Left ventricle myocardium inferior (tissue), 1 donor: ENCODE measurements at regions not wholly inside any gene's neighbourhood (a gene's known extent, or its start where the extent isn't known, plus 50 kb on each side); places are given as distances from the start of the nearest gene placed in this dataset.
A peak's percentile ranks its signal among the peaks of the same experiment; 100 is the strongest.

ENCODE experiments used
- DNase-seq: peaks from one replicate; pipeline ENCODE4 v3.0.0-alpha.2; 2020
- H3K27ac ChIP-seq: fragments of 200-600 bp; replicated peaks from 2 replicates; pipeline ENCODE4 v1.8.0; 2021
- H3K27me3 ChIP-seq: fragments of 200-600 bp; 2 replicates; pipeline ENCODE4 v1.8.0; 2021; ENCODE audit warnings: low read depth
- H3K36me3 ChIP-seq: fragments of 200-600 bp; 2 replicates; pipeline ENCODE4 v1.8.0; 2021
- H3K4me1 ChIP-seq: fragments of 200-600 bp; 2 replicates; pipeline ENCODE4 v1.8.0; 2021
- H3K4me3 ChIP-seq: fragments of 200-600 bp; 2 replicates; pipeline ENCODE4 v1.8.0; 2021; ENCODE audit warnings: mild to moderate bottlenecking, moderate library complexity
- H3K9me3 ChIP-seq: fragments of 200-600 bp; replicated peaks from 2 replicates; pipeline ENCODE4 v1.8.0; 2021
- intact Hi-C: fragments of 100-400 bp; cut with micrococcal nuclease; formaldehyde crosslinking; loops from one replicate; pipeline ENCODE4 v1.11.0; 2022
- TF ChIP-seq, protein P1 (sequence below): fragments of 200-600 bp; IDR thresholded peaks from 2 replicates; pipeline ENCODE4 v1.8.0; 2021; ENCODE audit warnings: antibody characterized with exemption, mild to moderate bottlenecking, borderline replicate concordance
- donor health status: DM: no; HTN: yes; CAD: no; lungs with severe emphysema.

DNA sequence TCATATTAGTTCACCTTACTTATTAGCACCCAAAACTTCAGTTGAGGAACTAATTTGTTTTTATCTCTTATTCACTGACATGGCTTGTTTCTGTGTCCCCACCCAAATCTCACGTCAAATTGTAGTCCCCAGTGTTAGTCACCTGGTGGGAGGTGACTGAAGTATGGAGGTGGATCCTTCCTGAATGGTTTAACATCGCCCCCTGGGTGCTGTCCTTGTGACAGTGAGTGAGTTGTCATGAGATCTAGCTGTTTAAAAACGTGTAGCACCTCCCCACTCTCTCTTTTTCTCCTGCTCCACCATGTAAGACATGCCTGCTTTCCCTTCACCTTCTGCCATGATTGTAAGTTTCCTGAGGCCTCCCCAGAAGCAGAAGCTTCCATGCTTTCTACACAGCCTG, 75.0 kb upstream of the HECTD2 start:
- Histone ChIP-seq H3K36me3 (no peaks in the 10 kb centered on the region), H3K4me3 (no peak overlapping the region), H3K27me3 (no peaks in the 10 kb centered on the region), H3K27ac (no peak overlapping the region), H3K4me1 (no peaks in the 10 kb centered on the region), H3K9me3 (no peaks in the 10 kb centered on the region)
- intact Hi-C loops, result no loop called here
- no peak for DNase-seq
- TF ChIP-seq, protein P1, sequence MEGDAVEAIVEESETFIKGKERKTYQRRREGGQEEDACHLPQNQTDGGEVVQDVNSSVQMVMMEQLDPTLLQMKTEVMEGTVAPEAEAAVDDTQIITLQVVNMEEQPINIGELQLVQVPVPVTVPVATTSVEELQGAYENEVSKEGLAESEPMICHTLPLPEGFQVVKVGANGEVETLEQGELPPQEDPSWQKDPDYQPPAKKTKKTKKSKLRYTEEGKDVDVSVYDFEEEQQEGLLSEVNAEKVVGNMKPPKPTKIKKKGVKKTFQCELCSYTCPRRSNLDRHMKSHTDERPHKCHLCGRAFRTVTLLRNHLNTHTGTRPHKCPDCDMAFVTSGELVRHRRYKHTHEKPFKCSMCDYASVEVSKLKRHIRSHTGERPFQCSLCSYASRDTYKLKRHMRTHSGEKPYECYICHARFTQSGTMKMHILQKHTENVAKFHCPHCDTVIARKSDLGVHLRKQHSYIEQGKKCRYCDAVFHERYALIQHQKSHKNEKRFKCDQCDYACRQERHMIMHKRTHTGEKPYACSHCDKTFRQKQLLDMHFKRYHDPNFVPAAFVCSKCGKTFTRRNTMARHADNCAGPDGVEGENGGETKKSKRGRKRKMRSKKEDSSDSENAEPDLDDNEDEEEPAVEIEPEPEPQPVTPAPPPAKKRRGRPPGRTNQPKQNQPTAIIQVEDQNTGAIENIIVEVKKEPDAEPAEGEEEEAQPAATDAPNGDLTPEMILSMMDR, result no peak

DNA sequence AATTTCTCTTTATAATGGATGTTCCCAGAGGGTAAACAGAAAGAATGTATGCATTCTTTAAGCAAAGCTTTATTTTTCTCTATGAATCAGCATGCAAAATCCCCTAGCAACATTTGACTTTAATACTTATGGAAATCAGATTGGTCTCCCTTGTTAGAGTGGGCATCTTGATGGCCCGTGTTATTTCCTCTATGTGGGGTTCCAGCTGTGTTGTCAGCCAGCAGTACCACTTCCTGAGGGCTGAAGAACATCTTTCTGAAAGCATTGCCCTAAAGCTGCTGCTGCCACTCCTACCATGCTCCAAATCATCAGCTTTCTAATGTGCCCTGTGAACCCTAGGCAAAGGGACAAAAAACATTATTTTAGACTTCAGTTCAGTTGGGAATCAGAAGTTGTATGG, 70.4 kb upstream of the HECTD2 start:
- no peak for DNase-seq
- Histone ChIP-seq H3K27ac (no peak overlapping the region), H3K4me1 (peaks cover 16% of the 10 kb centered on the region), H3K27me3 (no peaks in the 10 kb centered on the region), H3K4me3 (no peak overlapping the region), H3K36me3 (no peaks in the 10 kb centered on the region), H3K9me3 (no peaks in the 10 kb centered on the region)
- TF ChIP-seq, protein P1, result no peak
- intact Hi-C loops, result no loop called here

DNA sequence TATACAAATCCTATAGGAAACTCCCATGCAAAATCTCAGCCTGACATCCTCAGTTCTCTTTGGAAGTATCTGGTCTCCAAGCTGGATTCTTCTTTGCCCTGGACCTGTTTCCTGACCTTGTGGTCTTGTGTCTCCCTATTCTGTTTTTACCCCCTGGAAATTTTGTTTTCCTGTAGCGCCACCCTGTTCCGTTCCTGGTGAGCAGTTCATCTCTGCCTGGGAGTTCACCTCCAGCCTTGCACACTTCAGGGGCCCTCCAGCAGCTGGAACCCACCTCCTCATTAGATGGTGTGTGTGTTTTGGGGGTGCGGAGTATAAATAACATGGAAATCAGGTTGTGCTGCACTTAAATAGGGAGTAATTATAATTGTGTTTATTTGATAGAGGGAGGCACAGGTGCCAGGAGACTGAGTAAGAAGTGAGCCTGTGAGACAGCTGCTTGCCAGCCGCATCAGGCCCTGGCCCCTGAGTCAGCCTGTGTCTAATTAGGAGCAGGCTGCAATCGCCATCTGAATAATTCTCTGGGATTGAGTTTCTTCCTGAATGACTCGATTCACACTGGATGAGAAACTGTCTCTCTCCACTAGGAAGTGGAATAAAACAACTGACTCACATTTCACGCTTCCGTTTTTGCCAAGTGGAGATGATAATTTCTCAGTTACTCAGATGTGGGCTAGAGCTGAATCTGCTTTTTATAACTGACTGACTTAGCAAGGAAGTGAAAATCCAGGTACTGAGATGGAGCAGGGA, 69.4 kb upstream of the HECTD2 start:
- no peak for DNase-seq
- H3K4me1 ChIP-seq, result peaks cover 16% of the 10 kb centered on the region
- H3K27me3 ChIP-seq, result no peaks in the 10 kb centered on the region
- no peaks in the 10 kb centered on the region for H3K9me3 ChIP-seq
- H3K4me3 ChIP-seq, result no peak overlapping the region
- H3K27ac ChIP-seq, result peak overlapping the region; percentile 55
- H3K36me3 ChIP-seq, result no peaks in the 10 kb centered on the region
- intact Hi-C loops, result no loop called here
- TF ChIP-seq, protein P1, result no peak

DNA sequence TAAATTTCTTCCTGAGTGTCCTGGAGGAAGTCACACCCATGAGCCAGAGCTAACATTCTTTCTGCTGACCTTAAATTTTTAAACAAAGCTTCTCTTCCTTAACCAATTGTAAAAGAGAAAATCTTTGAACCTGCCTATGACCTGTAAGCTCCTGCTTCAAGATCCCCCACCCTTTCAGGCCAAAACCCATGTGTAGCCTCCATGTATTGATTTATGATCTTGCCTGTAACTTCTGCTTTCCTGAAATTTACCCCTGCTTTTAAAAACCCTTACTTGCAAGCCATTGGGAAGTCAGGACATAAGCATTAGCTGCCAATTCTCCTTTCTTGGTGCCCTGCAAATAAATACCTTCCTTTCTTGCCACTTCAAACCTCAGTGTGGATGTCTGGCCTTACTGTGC, 68.5 kb upstream of the HECTD2 start:
- intact Hi-C loops, result no loop called here
- Histone ChIP-seq H3K4me1 (peaks cover 16% of the 10 kb centered on the region), H3K36me3 (no peaks in the 10 kb centered on the region), H3K9me3 (no peaks in the 10 kb centered on the region), H3K4me3 (no peak overlapping the region), H3K27ac (peak overlapping the region; percentile 10), H3K27me3 (no peaks in the 10 kb centered on the region)
- TF ChIP-seq, protein P1, result no peak
- no peak for DNase-seq

DNA sequence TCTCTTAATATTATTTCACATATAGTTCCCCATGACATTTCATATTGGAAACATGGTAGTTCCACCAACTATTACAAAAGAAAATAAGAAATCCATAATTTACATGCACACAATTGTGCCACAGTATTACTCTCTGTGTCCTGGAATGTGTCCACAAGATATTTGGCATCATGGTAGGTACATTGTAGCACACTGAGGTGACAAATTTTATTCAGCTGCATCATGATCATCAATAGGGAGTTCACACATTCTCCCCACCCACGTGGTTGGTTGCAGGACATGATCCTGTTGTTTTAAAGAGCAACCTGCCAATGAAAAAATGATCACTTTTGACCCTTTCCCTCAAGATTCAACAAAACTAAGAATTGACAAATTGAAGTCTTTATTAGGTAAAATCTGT, 67.1 kb upstream of the HECTD2 start:
- Histone ChIP-seq H3K4me3 (no peak overlapping the region), H3K9me3 (no peaks in the 10 kb centered on the region), H3K27ac (no peak overlapping the region), H3K36me3 (no peaks in the 10 kb centered on the region), H3K4me1 (peaks cover 16% of the 10 kb centered on the region), H3K27me3 (no peaks in the 10 kb centered on the region)
- intact Hi-C loops, result no loop called here
- no peak for DNase-seq
- TF ChIP-seq, protein P1, result no peak
